ENCODE measurements at regions not wholly inside any gene's neighbourhood (a gene's known extent, or its start where the extent isn't known, plus 50 kb on each side); places are given as distances from the start of the nearest gene placed in this dataset.

- Histone ChIP-seq H3F3A (ENCODE audit: insufficient read depth, low read length, poor library complexity, severe bottlenecking) (no peaks in the 10 kb centered on the region), H3K9me3 (ENCODE audit: low read length) (no peaks in the 10 kb centered on the region), H3K79me2 (replicated peaks; ENCODE audit: insufficient read depth, low read length) (no peaks in the 10 kb centered on the region), H3K9me2 (ENCODE audit: insufficient read depth, low read length) (no peaks in the 10 kb centered on the region), H3K27me3 (ENCODE audit: insufficient read depth, low read depth, low read length) (no peaks in the 10 kb centered on the region), H3K27ac (ENCODE audit: low read length) (no peak overlapping the region), H4K20me1 (ENCODE audit: insufficient read depth) (no peaks in the 10 kb centered on the region), H3K36me3 (ENCODE audit: insufficient read depth, low read length) (no peaks in the 10 kb centered on the region), H3K4me2 (ENCODE audit: low read length) (no peak overlapping the region), H2AFZ (ENCODE audit: low read depth, low read length) (no peak overlapping the region), H3K4me3 (ENCODE audit: low read length) (no peak overlapping the region), H3K9ac (ENCODE audit: low read length) (no peak overlapping the region)
- TF ChIP-seq CTCF (IDR thresholded peaks at IDR 0.05; ENCODE audit: poor library complexity, severe bottlenecking), result no peak
- TF ChIP-seq TAF1 (IDR thresholded peaks at IDR 0.05; ENCODE audit: low read depth), result no peak
- no peak for TF ChIP-seq EZH2 (IDR thresholded peaks at IDR 0.05; ENCODE audit: borderline replicate concordance, insufficient read depth, low read length, poor library complexity, severe bottlenecking)
- no peak for TF ChIP-seq MXI1 (conservative IDR thresholded peaks at IDR 0.05; ENCODE audit: poor library complexity, severe bottlenecking)
- no peak for TF ChIP-seq EP300 (conservative IDR thresholded peaks at IDR 0.05; ENCODE audit: poor library complexity, severe bottlenecking)
- TF ChIP-seq SMC3 (conservative IDR thresholded peaks at IDR 0.05; ENCODE audit: poor library complexity), result no peak
- no peak for TF ChIP-seq RAD21 (conservative IDR thresholded peaks at IDR 0.05)
- no peak for TF ChIP-seq POLR2AphosphoS5 (IDR thresholded peaks at IDR 0.05)
- no peak for TF ChIP-seq REST (IDR thresholded peaks at IDR 0.05; ENCODE audit: borderline replicate concordance)
These were observed 55.2 kb upstream of the COG2 start for GRCh38 chr1:230587061-230587460.

- Histone ChIP-seq H3K27me3 (ENCODE audit: insufficient read depth, low read depth, low read length) (no peaks in the 10 kb centered on the region), H3K4me2 (ENCODE audit: low read length) (no peak overlapping the region), H3K9ac (ENCODE audit: low read length) (no peak overlapping the region), H3F3A (ENCODE audit: insufficient read depth, low read length, poor library complexity, severe bottlenecking) (no peaks in the 10 kb centered on the region), H3K27ac (ENCODE audit: low read length) (no peak overlapping the region), H3K9me2 (ENCODE audit: insufficient read depth, low read length) (no peaks in the 10 kb centered on the region), H3K4me3 (ENCODE audit: low read length) (no peak overlapping the region), H4K20me1 (ENCODE audit: insufficient read depth) (no peaks in the 10 kb centered on the region), H3K36me3 (ENCODE audit: insufficient read depth, low read length) (no peaks in the 10 kb centered on the region), H3K9me3 (ENCODE audit: low read length) (no peaks in the 10 kb centered on the region), H2AFZ (ENCODE audit: low read depth, low read length) (no peak overlapping the region), H3K79me2 (replicated peaks; ENCODE audit: insufficient read depth, low read length) (no peaks in the 10 kb centered on the region)
- TF ChIP-seq RAD21 (conservative IDR thresholded peaks at IDR 0.05), result no peak
These were observed 57.6 kb upstream of the COG2 start for GRCh38 chr1:230584660-230585059.
